ENCODE measurements at regions not wholly inside any gene's neighbourhood (a gene's known extent, or its start where the extent isn't known, plus 50 kb on each side); places are given as distances from the start of the nearest gene placed in this dataset.

DNA sequence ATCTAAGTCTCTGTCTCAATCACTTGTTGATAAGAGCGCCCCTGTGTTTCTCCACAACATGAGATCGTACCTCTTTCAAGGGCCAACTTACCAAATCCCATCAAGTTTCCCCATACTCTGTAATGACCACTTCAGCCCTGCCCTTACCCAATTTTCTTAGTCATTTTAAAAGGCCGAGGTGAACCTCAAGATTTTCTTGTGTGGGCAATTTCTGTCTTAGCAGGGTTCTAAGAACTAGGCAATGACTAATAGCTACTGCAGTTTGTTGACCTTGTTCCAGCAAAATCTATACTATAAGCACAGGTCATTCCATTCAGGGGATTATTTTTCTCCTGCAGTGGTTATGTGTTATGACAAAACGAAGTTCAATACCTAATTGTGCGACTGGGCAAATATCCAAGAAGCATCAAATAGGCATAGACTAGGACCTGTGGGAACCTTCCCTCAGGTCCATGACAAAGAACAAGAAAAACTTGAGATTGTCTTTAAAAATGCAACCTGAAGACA, 359.8 kb downstream of the PCNX1 start:
- no peak for DNase-seq

DNA sequence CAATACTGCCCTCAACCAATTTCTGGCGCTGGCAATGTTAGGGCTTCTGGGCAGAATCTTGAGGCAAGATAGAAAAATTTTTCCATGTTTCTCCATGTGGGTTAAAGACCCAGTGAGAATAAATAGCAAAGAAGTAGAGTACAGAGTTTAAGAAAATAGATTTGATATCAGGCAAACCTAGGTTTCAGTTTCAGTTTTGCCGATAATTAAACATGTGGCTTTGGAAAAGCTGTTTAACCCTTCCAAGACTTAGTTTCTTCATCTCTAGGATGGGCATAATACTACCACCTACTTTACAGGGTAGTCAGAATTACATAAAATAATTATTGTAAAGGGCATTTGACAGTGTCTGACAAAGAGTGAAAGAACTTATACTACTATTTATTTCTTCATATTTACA, 360.4 kb downstream of the PCNX1 start:
- no peaks in the 10 kb centered on the region for H3K27me3 Mint-ChIP-seq (ENCODE audit: low read depth, poor library complexity)
- H3K4me3 Mint-ChIP-seq, result no peak overlapping the region
- TF ChIP-seq, protein P1, sequence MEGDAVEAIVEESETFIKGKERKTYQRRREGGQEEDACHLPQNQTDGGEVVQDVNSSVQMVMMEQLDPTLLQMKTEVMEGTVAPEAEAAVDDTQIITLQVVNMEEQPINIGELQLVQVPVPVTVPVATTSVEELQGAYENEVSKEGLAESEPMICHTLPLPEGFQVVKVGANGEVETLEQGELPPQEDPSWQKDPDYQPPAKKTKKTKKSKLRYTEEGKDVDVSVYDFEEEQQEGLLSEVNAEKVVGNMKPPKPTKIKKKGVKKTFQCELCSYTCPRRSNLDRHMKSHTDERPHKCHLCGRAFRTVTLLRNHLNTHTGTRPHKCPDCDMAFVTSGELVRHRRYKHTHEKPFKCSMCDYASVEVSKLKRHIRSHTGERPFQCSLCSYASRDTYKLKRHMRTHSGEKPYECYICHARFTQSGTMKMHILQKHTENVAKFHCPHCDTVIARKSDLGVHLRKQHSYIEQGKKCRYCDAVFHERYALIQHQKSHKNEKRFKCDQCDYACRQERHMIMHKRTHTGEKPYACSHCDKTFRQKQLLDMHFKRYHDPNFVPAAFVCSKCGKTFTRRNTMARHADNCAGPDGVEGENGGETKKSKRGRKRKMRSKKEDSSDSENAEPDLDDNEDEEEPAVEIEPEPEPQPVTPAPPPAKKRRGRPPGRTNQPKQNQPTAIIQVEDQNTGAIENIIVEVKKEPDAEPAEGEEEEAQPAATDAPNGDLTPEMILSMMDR (IDR thresholded peaks at IDR 0.05), result no peak
- no peak for DNase-seq
- H3K4me1 Mint-ChIP-seq, result no peaks in the 10 kb centered on the region
- H3K9me3 Mint-ChIP-seq, result peaks cover 41% of the 10 kb centered on the region
- H3K27ac Mint-ChIP-seq, result no peak overlapping the region
- H3K36me3 Mint-ChIP-seq (ENCODE audit: low read depth), result no peaks in the 10 kb centered on the region

More for the DNA sequence above, 359.8 kb downstream of the PCNX1 start:
- H3K36me3 Mint-ChIP-seq (ENCODE audit: low read depth), result no peaks in the 10 kb centered on the region
- no peaks in the 10 kb centered on the region for H3K4me1 Mint-ChIP-seq
- no peak overlapping the region for H3K27ac Mint-ChIP-seq
- H3K4me3 Mint-ChIP-seq, result no peak overlapping the region
- peaks cover 44% of the 10 kb centered on the region for H3K9me3 Mint-ChIP-seq
- H3K27me3 Mint-ChIP-seq (ENCODE audit: low read depth, poor library complexity), result no peaks in the 10 kb centered on the region
- TF ChIP-seq, protein P1 (IDR thresholded peaks at IDR 0.05), result no peak

DNA sequence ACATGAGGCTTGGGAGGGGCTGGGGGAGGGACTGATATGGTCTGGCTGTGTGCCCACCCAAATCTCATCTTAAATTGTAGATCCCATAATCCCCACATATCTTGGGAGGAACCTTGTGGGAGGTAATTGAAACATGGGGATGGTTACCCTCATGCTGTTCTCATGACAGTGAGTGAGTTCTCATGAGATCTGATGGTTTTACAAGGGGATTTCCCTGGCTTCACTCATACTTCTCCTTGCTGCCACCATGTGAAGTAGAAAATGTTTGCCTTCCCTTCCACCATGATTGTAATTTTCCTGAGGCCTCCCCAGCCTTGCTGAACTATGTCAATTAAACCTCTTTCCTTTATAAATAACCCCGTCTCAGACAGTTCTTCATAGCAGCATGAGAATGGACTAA, 362.9 kb downstream of the PCNX1 start:
- Mint-ChIP-seq H3K4me1 (no peaks in the 10 kb centered on the region), H3K4me3 (no peak overlapping the region), H3K9me3 (peaks cover 34% of the 10 kb centered on the region), H3K27me3 (ENCODE audit: low read depth, poor library complexity) (no peaks in the 10 kb centered on the region), H3K36me3 (ENCODE audit: low read depth) (no peaks in the 10 kb centered on the region), H3K27ac (no peak overlapping the region)
- TF ChIP-seq, protein P1 (IDR thresholded peaks at IDR 0.05), result no peak
- no peak for DNase-seq

DNA sequence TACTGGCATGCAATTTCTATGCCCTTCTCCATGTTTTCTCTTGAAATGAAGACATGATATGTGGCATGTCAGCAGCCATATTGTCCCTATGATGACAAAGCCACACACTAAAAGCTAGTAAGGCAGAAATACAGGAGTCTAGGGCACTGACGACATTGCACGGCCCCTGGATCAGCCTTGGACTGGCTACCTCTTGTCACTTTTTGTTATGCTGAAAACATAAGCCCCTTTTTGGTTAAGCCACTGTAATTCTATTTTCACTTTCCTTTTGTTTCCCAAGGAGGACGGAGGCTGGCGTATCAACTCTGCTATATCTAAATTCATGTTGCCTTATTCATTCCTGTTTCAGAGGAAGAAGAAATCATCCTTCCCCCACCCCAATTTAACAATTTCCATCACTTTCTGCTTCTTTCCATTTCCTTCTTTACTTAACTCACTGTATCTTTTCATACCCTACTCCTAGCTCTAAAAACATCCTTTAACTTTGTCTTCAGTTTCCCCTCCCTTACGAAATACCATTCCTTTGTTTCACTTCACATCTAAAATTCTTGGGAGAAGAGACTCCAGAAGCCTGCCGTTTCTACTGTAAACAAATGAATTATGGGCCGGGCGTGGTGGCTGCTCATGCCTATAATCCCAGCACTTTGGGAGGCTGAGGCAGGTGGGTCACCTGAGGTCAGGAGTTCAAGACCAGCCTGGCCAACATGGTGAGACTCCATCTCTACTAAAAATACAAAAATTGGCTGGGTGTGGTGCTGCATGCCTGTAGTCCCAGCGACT, 364.1 kb downstream of the PCNX1 start:
- Mint-ChIP-seq H3K4me3 (no peak overlapping the region), H3K4me1 (no peaks in the 10 kb centered on the region), H3K27me3 (ENCODE audit: low read depth, poor library complexity) (no peaks in the 10 kb centered on the region), H3K36me3 (ENCODE audit: low read depth) (no peaks in the 10 kb centered on the region), H3K27ac (no peak overlapping the region), H3K9me3 (peaks cover 24% of the 10 kb centered on the region)
- DNase-seq, result no peak
- TF ChIP-seq, protein P1 (IDR thresholded peaks at IDR 0.05), result no peak

DNA sequence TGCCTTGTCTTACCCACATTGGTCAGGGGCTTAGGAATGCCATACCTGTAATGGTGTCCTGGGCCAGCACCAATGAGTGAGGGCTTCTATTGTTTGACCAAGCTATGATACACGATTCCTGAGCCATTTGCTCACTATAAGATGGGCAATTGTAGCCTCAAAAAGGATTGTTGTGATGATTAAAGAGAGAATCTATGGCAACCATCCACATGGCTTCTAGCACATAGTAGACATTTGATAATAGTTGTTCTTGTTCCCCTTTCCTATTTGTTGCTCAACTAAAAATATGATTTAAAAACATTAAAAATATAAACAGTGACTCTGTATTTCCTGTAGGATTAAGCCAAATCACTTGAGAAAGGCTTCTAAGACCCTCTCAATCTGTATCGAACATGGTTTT, 366.1 kb downstream of the PCNX1 start:
- no peak for DNase-seq
- Mint-ChIP-seq H3K27me3 (ENCODE audit: low read depth, poor library complexity) (peaks cover 7% of the 10 kb centered on the region), H3K4me3 (no peak overlapping the region), H3K27ac (no peak overlapping the region), H3K9me3 (peaks cover 19% of the 10 kb centered on the region), H3K36me3 (ENCODE audit: low read depth) (no peaks in the 10 kb centered on the region), H3K4me1 (no peaks in the 10 kb centered on the region)
- TF ChIP-seq, protein P1 (IDR thresholded peaks at IDR 0.05), result no peak

DNA sequence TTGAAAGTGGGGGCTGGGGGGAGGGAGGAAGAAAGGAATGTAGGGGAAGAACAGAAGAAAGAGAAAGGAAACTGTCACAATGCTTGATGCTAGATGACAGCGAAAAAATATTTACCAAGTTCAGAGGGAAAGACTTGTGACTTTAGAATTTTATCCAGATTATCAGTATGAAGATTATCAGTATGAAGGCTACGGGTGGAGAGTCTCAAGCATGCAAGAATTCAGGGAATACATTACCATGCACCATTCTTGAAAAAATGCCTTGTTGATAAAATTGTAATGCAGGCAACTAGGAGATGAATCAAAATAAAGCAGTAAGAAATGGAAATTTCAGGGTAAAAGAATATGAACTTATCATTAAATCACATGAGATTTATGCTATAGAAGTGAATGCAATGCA, 376.8 kb downstream of the PCNX1 start:
- no peak overlapping the region for H3K4me3 Mint-ChIP-seq
- TF ChIP-seq, protein P1 (IDR thresholded peaks at IDR 0.05), result no peak
- H3K36me3 Mint-ChIP-seq (ENCODE audit: low read depth), result no peaks in the 10 kb centered on the region
- H3K27me3 Mint-ChIP-seq (ENCODE audit: low read depth, poor library complexity), result peaks cover 7% of the 10 kb centered on the region
- DNase-seq, result no peak
- H3K27ac Mint-ChIP-seq, result no peak overlapping the region
- H3K4me1 Mint-ChIP-seq, result no peaks in the 10 kb centered on the region
- peaks cover 17% of the 10 kb centered on the region for H3K9me3 Mint-ChIP-seq
